8988T (cell line): ENCODE measurements at regions not wholly inside any gene's neighbourhood (a gene's known extent, or its start where the extent isn't known, plus 50 kb on each side); places are given as distances from the start of the nearest gene placed in this dataset.
"Not testable (repeated sequence)": the region's sequence is repeated elsewhere in the genome, so short reads cannot be mapped to it uniquely, and the experiment has no call there.

Experiments used
- DNase-seq: peaks from one replicate; pipeline ENCODE4 v3.0.0; 2011

GRCh38 chr12:97801471-97802059, 339.0 kb downstream of the RMST start:
- DNase-seq, result no peak

GRCh38 chr12:97805146-97805545, 342.5 kb downstream of the RMST start:
- DNase-seq, result no peak

GRCh38 chr12:97813301-97813700, 350.7 kb downstream of the RMST start:
- no peak for DNase-seq

- no peak for DNase-seq
Observed at GRCh38 chr12:97821806-97822205, 359.2 kb downstream of the RMST start.

GRCh38 chr12:97835541-97835940, 372.9 kb downstream of the RMST start:
- no peak for DNase-seq

GRCh38 chr12:97837401-97837800, 374.8 kb downstream of the RMST start:
- no peak for DNase-seq

- DNase-seq, result no peak
Observed at GRCh38 chr12:97848051-97848450, 385.4 kb downstream of the RMST start.

- DNase-seq, result no peak
Observed at GRCh38 chr12:97854477-97854876, 391.9 kb downstream of the RMST start.

- no peak for DNase-seq
Observed at GRCh38 chr12:97862072-97862471, 399.5 kb downstream of the RMST start.

GRCh38 chr12:97875064-97875463, 412.5 kb downstream of the RMST start:
- DNase-seq, result no peak

GRCh38 chr12:97876780-97877179, 414.2 kb downstream of the RMST start:
- no peak for DNase-seq

GRCh38 chr12:97877404-97877803, 414.8 kb downstream of the RMST start:
- no peak for DNase-seq

GRCh38 chr12:97886511-97887176, 424.0 kb downstream of the RMST start:
- no peak for DNase-seq

GRCh38 chr12:97897881-97898280, 435.3 kb downstream of the RMST start:
- not testable (repeated sequence) for DNase-seq

- DNase-seq, result no peak
Observed at GRCh38 chr12:97899529-97899928, 436.9 kb downstream of the RMST start.

- DNase-seq, result no peak
Observed at GRCh38 chr12:97899956-97900355, 437.4 kb downstream of the RMST start.

GRCh38 chr12:97903356-97903755, 440.8 kb downstream of the RMST start:
- no peak for DNase-seq

- no peak for DNase-seq
Observed at GRCh38 chr12:97907504-97907903, 444.9 kb downstream of the RMST start.

- DNase-seq, result no peak
Observed at GRCh38 chr12:97910559-97910958, 448.0 kb downstream of the RMST start.

GRCh38 chr12:97912943-97913342, 450.3 kb downstream of the RMST start:
- no peak for DNase-seq

- DNase-seq, result no peak
Observed at GRCh38 chr12:97921979-97922722, 459.5 kb downstream of the RMST start.

- DNase-seq, result no peak
Observed at GRCh38 chr12:97923546-97923945, 460.9 kb downstream of the RMST start.

GRCh38 chr12:97924122-97924521, 461.5 kb downstream of the RMST start:
- no peak for DNase-seq

GRCh38 chr12:97927977-97928376, 465.4 kb downstream of the RMST start:
- DNase-seq, result no peak
